Mononuclear cell (primary cell): ENCODE measurements at regions not wholly inside any gene's neighbourhood (a gene's known extent, or its start where the extent isn't known, plus 50 kb on each side); places are given as distances from the start of the nearest gene placed in this dataset.

Experiments used
- H3K27me3 ChIP-seq: 2 replicates; pipeline ENCODE4 v1.6.0; 2011; ENCODE audit warnings: low read length, control low read depth; ENCODE audit not compliant: insufficient read depth
- H3K4me1 ChIP-seq: 2 replicates; pipeline ENCODE4 v1.5.1; 2011; ENCODE audit warnings: mild to moderate bottlenecking, low read length, control low read depth; ENCODE audit not compliant: insufficient read depth
- H3K4me3 ChIP-seq: 2 replicates; pipeline ENCODE4 v1.5.1; 2011; ENCODE audit warnings: mild to moderate bottlenecking, low read length, moderate library complexity
- H3K9me3 ChIP-seq: 2 replicates; pipeline ENCODE4 v1.5.1; 2011; ENCODE audit warnings: low read depth, mild to moderate bottlenecking, control low read depth, low read length

DNA sequence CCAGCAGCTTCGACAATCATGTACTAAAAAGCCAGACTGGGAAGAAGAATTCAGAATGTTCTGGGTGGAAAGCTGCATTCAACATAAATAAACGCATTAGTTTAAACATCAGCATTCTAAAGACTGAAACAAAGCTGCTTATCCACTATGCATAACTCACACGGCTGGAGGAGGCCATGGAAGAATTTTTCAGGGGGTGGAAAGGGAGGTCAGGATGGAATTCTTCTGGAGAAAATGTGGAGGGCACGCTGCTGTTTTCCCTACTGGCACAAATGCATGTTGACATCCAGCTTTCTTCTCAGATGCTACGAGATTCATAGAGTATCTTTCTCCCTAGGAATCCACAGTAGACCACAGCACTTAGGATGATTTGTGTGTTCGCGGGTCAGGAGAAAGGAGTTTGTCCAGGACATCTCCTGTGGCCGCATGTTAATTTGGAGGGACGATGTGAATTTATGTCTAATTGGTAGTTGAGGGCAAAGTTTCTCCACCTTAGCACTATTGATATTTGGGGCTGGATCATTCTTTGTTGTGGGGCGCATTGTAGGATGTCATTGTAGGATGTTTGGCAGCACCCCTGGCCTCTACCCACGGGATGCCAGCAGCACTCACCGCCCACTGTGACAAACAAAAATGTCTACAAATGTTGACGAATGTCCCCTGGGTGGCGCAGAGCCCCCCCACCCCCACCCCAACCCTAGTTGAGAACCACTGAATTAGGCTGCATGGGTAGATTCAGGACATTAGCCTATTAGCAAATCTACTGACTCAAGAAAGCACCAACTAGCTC is 86.5 kb upstream of the KAZN start:
- Histone ChIP-seq H3K27me3 (peaks cover 4% of the 10 kb centered on the region), H3K9me3 (no peaks in the 10 kb centered on the region), H3K4me1 (no peaks in the 10 kb centered on the region), H3K4me3 (no peak overlapping the region)

DNA sequence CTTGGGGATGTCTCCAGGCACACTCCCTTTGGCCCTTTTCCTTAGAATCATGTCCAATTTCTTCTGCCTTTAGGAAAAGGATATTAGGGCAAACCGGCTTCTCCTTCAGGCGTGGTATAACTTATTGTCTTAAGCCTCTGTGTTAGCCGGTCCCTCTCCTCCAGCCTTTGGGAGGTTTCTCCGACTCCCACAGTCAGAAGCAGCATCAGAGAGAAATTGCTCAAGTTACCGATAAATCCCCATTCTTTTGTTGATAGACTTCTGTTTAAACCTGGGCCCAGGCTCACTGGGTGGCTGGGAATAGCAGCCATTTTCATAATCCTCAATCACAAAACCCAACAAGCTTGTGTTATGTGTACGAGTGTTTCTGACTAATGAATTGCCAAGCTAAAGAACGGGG is 85.4 kb upstream of the KAZN start:
- H3K4me3 ChIP-seq: no peak overlapping the region
- no peaks in the 10 kb centered on the region for H3K4me1 ChIP-seq
- H3K27me3 ChIP-seq: peaks cover 4% of the 10 kb centered on the region

DNA sequence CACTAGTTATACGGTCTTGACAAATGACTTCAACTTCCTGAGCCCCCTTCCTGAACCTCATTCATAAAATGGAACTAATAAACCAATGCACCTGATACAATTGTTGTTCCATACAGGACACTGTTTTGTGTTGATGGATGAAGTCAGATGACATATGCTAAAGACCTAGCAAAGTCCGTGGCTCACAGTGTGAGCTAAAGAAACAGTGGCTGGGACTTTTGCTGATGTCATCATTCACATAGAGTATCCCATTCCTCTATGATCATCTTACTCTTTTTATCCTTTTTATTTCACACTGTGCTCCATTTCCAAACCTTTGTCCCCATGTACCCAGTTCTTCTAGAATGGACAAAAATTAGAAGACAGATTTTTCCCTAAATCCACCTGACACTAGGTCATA is 83.7 kb upstream of the KAZN start:
- H3K4me1 ChIP-seq: no peaks in the 10 kb centered on the region

More for the DNA sequence above, 85.4 kb upstream of the KAZN start:
- H3K9me3 ChIP-seq: no peaks in the 10 kb centered on the region

DNA sequence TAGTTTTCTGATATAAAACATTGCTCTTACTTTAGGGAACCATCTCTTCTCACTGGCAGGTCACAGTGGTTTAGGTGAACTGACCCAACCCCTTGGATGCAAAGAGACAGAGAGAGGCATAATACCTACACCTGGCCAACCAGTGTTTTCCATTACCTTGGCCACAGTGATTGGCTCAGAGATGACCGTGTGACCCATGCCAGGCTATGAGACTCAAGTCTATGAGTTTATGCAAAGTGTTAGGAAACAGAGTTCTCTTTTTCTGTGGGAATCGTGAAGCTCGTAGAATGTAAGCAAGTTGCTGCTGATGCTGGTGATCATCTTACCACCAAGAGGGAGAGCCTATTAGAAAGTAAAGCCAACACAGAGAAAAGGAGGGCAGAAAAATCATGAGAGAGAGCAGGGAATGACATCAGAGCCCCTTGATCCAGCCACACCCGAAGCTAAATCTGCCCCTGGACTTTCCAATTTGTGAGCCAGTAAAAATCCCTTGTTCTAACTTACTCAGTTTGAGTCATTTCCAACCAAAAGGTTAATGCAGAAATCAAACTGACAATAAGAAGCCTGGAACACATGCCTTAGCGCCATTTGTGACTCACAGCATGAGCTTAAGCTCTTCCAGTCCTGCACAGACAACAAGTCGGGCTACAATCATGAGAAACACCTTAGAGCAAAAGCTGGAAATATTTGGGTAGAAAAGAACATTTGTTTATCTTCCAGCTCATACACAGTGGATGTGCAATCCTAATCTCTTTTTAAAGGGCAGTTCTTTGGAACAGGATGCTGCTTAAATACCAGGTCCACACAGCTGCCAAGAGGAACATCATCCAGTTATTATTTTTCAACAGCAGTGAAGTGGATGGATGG is 81.3 kb upstream of the KAZN start:
- Histone ChIP-seq H3K9me3 (no peaks in the 10 kb centered on the region), H3K27me3 (peaks cover 4% of the 10 kb centered on the region), H3K4me1 (no peaks in the 10 kb centered on the region), H3K4me3 (no peak overlapping the region)

More for the DNA sequence above, 83.7 kb upstream of the KAZN start:
- H3K4me3 ChIP-seq: no peak overlapping the region
- no peaks in the 10 kb centered on the region for H3K9me3 ChIP-seq
- peaks cover 4% of the 10 kb centered on the region for H3K27me3 ChIP-seq

DNA sequence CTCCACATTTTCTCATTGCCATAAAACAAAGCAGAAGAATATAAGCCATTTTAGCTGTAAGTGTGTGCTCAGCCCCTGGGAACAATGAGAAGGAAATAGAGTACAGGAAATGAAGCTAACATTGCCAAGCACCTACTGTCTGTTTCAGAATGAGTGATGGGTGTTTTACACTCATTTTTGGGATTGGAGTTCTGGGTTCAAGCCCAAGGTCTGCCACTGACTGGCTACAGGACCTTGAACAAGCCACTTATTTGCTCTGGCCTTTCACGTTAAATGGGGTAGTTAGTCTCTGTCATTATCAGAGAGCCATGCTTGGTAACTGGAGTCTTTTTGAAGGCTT is 80.7 kb upstream of the KAZN start:
- no peak overlapping the region for H3K4me3 ChIP-seq

DNA sequence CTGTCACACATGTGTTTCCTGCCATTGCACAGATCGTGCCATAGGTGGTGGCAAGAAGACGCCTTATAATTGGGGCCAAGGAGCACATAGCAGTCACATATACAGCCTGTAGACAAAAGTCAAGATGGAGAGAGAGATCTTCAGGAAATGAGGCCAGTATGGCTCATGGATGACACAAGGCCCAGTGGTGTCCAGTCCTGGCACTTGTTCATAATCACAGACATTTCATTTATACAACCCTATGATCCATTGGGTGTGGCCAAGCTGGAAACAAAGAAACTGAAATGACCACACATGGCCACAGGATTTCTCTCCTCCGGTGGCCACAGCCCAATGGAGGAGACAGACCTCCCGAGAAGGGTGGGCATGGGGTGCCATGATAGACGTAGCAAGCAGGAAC is 78.5 kb upstream of the KAZN start:
- H3K4me3 ChIP-seq: no peak overlapping the region
- H3K9me3 ChIP-seq: no peaks in the 10 kb centered on the region
- peaks cover under 1% of the 10 kb centered on the region for H3K27me3 ChIP-seq
- H3K4me1 ChIP-seq: no peaks in the 10 kb centered on the region

More for the DNA sequence above, 80.7 kb upstream of the KAZN start:
- peaks cover 4% of the 10 kb centered on the region for H3K27me3 ChIP-seq
- no peaks in the 10 kb centered on the region for H3K4me1 ChIP-seq
- H3K9me3 ChIP-seq: no peaks in the 10 kb centered on the region

DNA sequence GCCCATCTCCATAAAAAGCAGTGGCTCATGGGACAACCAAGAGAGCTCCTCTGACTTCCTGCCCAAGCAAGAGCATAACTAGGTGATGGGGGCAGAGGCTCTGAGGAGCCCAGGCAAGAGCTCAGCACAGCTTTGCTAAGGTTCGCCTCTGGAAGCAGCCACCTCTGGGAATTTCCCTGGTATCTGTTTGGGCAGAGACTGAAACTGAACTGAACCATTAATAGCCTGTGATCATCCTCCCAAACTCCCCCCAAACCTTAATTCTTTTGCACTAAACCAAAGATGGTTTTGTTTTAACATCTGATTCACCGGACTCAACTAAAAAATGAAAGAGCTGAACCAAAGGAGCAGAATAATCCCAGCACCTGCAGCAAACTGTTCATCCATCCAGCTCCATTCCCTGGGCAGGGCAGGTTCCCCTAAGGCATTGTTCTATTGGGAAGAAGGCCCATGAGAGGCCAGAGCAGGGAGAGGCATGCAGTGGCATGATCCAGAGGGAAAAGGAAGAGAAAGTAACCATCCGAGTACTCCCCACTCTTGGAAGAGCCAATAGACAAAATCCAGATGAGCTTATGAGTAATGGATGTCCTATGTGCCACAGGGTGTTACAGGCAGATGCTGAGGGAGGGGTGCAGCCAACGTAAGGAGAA is 77.8 kb upstream of the KAZN start:
- no peak overlapping the region for H3K4me3 ChIP-seq
- no peaks in the 10 kb centered on the region for H3K9me3 ChIP-seq
- no peaks in the 10 kb centered on the region for H3K27me3 ChIP-seq
- no peaks in the 10 kb centered on the region for H3K4me1 ChIP-seq

DNA sequence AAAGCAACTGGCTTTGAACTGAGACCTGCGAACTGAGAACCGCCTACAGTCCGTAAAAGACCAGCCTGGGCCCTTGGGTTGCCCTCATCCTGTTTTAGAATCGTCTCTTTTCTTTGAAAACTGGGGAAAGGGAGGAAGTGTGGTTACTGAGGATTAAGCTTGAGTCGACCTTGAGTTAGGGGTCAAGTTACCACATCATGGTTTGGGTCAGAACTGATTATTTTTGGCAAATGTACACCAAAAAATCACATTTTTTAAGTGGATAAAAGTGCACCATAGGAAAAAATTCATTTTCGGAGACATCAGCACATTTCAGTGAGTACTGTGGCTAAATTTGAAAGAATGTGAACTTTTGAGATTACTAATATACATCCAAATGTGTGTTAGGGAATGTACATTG is 76.9 kb upstream of the KAZN start:
- Histone ChIP-seq H3K4me3 (no peak overlapping the region), H3K27me3 (no peaks in the 10 kb centered on the region), H3K4me1 (no peaks in the 10 kb centered on the region), H3K9me3 (no peaks in the 10 kb centered on the region)

DNA sequence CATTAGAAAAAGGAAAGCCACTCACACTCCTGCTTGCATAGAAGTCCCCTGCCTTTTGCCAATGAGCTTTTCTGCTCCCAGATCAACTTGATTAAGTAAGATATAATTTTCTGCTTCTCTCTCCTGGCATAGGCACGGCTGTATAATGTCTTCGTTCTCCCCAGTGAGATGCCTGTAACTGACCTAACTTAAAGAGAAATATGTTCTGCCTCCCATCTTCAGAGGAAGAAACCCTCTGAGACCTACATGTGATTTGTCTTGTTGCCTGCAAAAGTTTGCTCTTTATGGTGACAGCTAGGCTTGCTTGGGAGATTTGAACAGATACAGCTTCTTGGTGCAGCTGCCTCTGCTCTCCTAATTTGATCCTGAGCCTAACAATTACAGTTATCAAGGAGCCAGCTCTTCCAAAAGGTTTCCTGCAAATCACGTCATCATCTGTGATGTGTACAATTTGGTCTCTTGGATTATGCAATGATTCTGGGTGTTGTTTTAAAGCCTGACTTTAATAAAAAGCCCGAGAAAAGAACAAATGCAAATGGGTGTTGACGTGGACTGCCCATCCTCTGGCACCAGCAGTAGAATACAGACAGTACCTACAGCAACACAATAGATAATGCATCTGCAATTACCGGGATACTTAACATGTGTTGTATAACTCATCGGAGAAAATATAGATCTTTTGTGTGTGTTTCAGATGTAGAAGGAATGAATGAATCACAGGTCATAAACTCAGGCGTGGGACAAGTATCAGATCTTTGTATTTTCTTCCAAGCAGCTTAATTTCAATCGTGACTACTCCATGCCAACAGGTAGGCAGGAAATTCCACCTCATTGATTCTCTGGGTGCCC is 76.2 kb upstream of the KAZN start:
- Histone ChIP-seq H3K4me1 (no peaks in the 10 kb centered on the region), H3K27me3 (no peaks in the 10 kb centered on the region), H3K4me3 (no peak overlapping the region), H3K9me3 (no peaks in the 10 kb centered on the region)

DNA sequence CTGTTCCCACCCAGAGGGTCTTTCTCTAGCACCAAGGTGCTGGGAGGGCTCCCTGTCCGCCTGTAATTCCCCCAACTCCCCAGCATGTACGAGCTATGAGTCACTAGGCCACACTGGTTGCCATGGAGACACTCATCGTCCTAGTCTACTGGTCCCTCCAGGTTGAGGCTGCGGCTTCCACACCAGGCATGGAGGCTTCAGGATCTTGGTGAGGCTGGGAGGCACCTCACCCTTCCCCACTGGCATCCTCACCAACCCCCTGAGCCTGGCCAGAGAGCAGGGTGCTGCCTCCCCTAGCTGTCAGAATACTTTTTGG is 75.6 kb upstream of the KAZN start:
- H3K9me3 ChIP-seq: no peaks in the 10 kb centered on the region
- no peak overlapping the region for H3K4me3 ChIP-seq
- no peaks in the 10 kb centered on the region for H3K27me3 ChIP-seq
- H3K4me1 ChIP-seq: no peaks in the 10 kb centered on the region

DNA sequence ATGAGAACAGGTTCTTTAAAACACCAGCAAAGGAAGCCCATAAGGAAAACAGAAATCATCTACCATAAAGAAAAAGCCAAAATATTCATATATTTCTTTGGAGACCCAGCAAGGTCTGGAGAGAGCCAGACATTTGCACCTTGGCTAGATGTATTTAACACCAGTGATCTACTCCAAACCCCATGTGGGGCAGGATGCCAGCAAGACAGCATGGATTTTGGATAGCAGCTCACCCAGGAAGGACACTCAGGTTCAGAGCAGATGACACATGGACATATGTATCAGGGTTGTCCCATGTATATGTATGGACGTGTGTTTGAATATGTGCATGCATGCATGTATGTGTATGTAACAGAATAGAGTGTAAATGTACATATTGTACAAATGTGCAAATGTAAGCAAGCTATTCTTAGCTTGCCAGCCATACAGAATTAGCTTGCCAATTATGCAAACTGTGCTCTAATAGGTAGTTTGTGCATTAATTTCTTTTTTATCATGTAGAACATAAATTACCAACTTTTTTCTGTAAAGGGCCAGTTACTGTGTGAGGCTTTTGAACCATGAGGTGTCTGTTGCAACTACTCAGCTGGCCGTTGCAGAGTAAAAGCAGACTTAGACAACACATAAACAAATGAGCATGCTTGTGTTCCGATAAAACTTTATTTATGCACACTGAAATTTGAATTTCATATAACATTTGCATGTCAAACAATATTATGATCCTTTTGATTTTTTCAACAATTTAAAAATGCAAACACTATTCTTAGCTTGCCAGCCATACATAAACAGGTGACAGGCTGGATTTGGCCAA is 73.5 kb upstream of the KAZN start:
- Histone ChIP-seq H3K4me3 (no peak overlapping the region), H3K4me1 (no peaks in the 10 kb centered on the region), H3K27me3 (no peaks in the 10 kb centered on the region), H3K9me3 (no peaks in the 10 kb centered on the region)

DNA sequence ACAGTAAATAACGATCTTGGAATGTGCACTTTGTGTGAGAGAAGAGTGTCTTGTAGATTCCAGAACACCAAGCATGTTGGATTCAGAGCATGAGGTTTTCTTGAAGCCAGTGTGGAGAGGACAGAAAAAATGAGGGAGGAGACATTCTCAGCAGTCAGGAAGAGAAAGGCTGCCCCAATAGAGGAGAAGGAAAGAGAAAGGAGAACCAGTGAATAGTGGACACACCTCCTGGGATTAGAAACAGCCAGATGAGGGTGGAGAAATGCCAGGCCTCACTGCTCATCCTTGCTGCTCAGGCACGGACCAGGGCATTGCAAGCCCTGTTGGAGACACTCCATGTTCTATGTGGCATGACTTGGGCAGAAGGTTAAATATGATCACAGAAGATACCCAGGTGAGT is 69.0 kb upstream of the KAZN start:
- no peaks in the 10 kb centered on the region for H3K4me1 ChIP-seq

DNA sequence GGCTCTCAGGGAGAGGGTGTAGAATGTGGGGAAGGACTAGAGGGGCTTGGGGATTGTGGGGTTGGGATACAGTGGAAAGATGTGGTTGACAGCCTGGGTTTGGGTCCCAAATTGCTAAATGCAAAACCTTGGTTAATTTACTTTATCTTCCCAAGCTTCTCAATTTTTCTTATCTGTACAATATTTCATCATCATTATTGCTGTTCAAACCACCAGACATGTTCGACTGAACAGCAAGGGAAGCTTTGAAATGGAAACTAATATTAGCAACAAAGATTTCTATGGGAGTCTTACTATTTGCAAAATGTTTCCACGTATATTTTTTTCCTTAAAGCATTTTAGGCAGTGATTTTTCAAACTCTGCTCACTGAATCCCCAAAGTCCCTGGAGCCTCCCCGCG is 67.0 kb upstream of the KAZN start:
- no peaks in the 10 kb centered on the region for H3K27me3 ChIP-seq
- no peaks in the 10 kb centered on the region for H3K9me3 ChIP-seq
- no peak overlapping the region for H3K4me3 ChIP-seq
- H3K4me1 ChIP-seq: no peaks in the 10 kb centered on the region

More for the DNA sequence above, 69.0 kb upstream of the KAZN start:
- H3K27me3 ChIP-seq: no peaks in the 10 kb centered on the region
- H3K4me3 ChIP-seq: no peak overlapping the region
- H3K9me3 ChIP-seq: no peaks in the 10 kb centered on the region
